IMR-90 (cell line): ENCODE measurements at regions not wholly inside any gene's neighbourhood (a gene's known extent, or its start where the extent isn't known, plus 50 kb on each side); places are given as distances from the start of the nearest gene placed in this dataset.

Experiments used
- ATAC-seq: fragments of 200-7000 bp; cut with Tn5 transposase; 2 replicates; pipeline ENCODE4 v1.9.1; 2020; ENCODE audit warnings: low read depth, mild to moderate bottlenecking, moderate library complexity
- BruUV-seq: library from RNA; stranded (reverse); fragments of 400-500 nt; replicated peaks from 2 replicates; lab custom pipeline; 2021; lab: Mats Ljungman, UMichigan
- CTCF ChIA-PET: fragments of 300-600 bp; formaldehyde crosslinking; extraction: SDS; loops from one replicate; lab custom pipeline; 2021; ENCODE audit warnings: antibody characterized with exemption; lab: Yijun Ruan, JAX
- POLR2A ChIA-PET: fragments of 300-600 bp; sonication (Branson Sonifier 250); formaldehyde crosslinking; loops from one replicate; lab custom pipeline; 2022; ENCODE audit warnings: antibody characterized with exemption; ENCODE audit not compliant: unreplicated experiment; lab: Charles Lee
- DNase-seq: peaks from one replicate; pipeline ENCODE4 v3.0.0; 2013
- H2AFZ ChIP-seq: replicated peaks from 2 replicates; pipeline ENCODE3; 2013; ENCODE audit warnings: low read length, mild to moderate bottlenecking; ENCODE audit not compliant: poor library complexity
- H2AK5ac ChIP-seq: 2 replicates; pipeline ENCODE4 v1.6.1; 2013; ENCODE audit warnings: low read depth, low read length, inconsistent platforms
- H2AK9ac ChIP-seq: replicated peaks from 2 replicates; pipeline ENCODE3; 2013; ENCODE audit warnings: mild to moderate bottlenecking, low read depth, low read length, moderate library complexity; ENCODE audit not compliant: poor library complexity
- H2BK120ac ChIP-seq: 2 replicates; pipeline ENCODE4 v1.6.1; 2013; ENCODE audit warnings: low read depth, low read length, inconsistent platforms
- H2BK15ac ChIP-seq: 3 replicates; pipeline ENCODE4 v1.6.1; 2013; ENCODE audit warnings: low read depth, low read length, inconsistent platforms
- H2BK20ac ChIP-seq: 2 replicates; pipeline ENCODE4 v1.6.1; 2013; ENCODE audit warnings: low read depth, mild to moderate bottlenecking, inconsistent platforms, low read length, moderate library complexity
- H2BK5ac ChIP-seq: 2 replicates; pipeline ENCODE4 v1.6.1; 2013; ENCODE audit warnings: mild to moderate bottlenecking, low read depth, low read length, inconsistent platforms; ENCODE audit not compliant: poor library complexity, severe bottlenecking
- H3K14ac ChIP-seq: replicated peaks from 2 replicates; pipeline ENCODE4 v1.6.1; 2013; ENCODE audit warnings: low read depth, low read length, inconsistent platforms
- H3K18ac ChIP-seq: 2 replicates; pipeline ENCODE4 v1.6.1; 2013; ENCODE audit warnings: low read depth, low read length, control low read depth
- H3K23ac ChIP-seq: 2 replicates; pipeline ENCODE4 v1.6.1; 2013; ENCODE audit warnings: low read depth, low read length, inconsistent platforms
- H3K27ac ChIP-seq: 2 replicates; pipeline ENCODE4 v1.5.1; 2013; ENCODE audit warnings: mild to moderate bottlenecking, control low read depth, low read length; ENCODE audit not compliant: insufficient read depth
- H3K27me3 ChIP-seq: 2 replicates; pipeline ENCODE4 v1.6.1; 2013; ENCODE audit warnings: low read length; ENCODE audit not compliant: control insufficient read depth, insufficient read depth
- H3K36me3 ChIP-seq: 2 replicates; pipeline ENCODE4 v1.6.1; 2013; ENCODE audit warnings: low read length, mixed read lengths; ENCODE audit not compliant: control insufficient read depth, insufficient read depth
- H3K4ac ChIP-seq: 2 replicates; pipeline ENCODE4 v1.6.1; 2013; ENCODE audit warnings: low read depth, low read length, inconsistent platforms
- H3K4me1 ChIP-seq: 2 replicates; pipeline ENCODE4 v1.6.1; 2013; ENCODE audit warnings: low read length, mixed read lengths; ENCODE audit not compliant: control insufficient read depth, insufficient read depth
- H3K4me2 ChIP-seq: 2 replicates; pipeline ENCODE4 v1.6.1; 2013; ENCODE audit warnings: low read depth, mild to moderate bottlenecking, control low read depth, low read length, moderate library complexity
- H3K4me3 ChIP-seq: 2 replicates; pipeline ENCODE4 v1.5.1; 2013; ENCODE audit warnings: low read depth, mild to moderate bottlenecking, control low read depth, low read length, moderate library complexity; ENCODE audit not compliant: insufficient read depth
- H3K56ac ChIP-seq: 2 replicates; pipeline ENCODE4 v1.6.1; 2013; ENCODE audit warnings: low read length, inconsistent platforms; ENCODE audit not compliant: insufficient read depth; ENCODE audit errors: extremely low read depth
- H3K79me1 ChIP-seq, 2 experiments: 2 replicates each; pipeline ENCODE4 v1.6.1; 2013; ENCODE audit warnings: low read length in 2 of 2, inconsistent platforms in 1 of 2, low read depth in 1 of 2
- H3K9ac ChIP-seq: 2 replicates; pipeline ENCODE4 v1.6.1; 2013; ENCODE audit warnings: low read depth, low read length, control low read depth
- H3K9me1 ChIP-seq: 2 replicates; pipeline ENCODE4 v1.6.1; 2013; ENCODE audit warnings: low read length, inconsistent platforms; ENCODE audit not compliant: insufficient read depth
- H3K9me3 ChIP-seq: 2 replicates; pipeline ENCODE4 v1.6.1; 2013; ENCODE audit warnings: low read length; ENCODE audit not compliant: control insufficient read depth, insufficient read depth
- H4K20me1 ChIP-seq: 2 replicates; pipeline ENCODE4 v1.6.1; 2013; ENCODE audit warnings: low read length, inconsistent platforms; ENCODE audit not compliant: insufficient read depth
- H4K5ac ChIP-seq: 2 replicates; pipeline ENCODE4 v1.6.1; 2013; ENCODE audit warnings: mild to moderate bottlenecking, low read depth, low read length, control low read depth
- H4K8ac ChIP-seq, 2 experiments: 2 replicates each; pipeline ENCODE4 v1.6.1; 2013; ENCODE audit warnings: low read depth in 2 of 2, low read length in 2 of 2, control low read depth in 1 of 2, inconsistent platforms in 1 of 2
- H4K91ac ChIP-seq: 2 replicates; pipeline ENCODE4 v1.6.1; 2013; ENCODE audit warnings: low read depth, low read length, inconsistent platforms; ENCODE audit not compliant: insufficient read depth
- BHLHE40 ChIP-seq: fragments of 150-350 bp; IDR thresholded peaks from 2 replicates; pipeline ENCODE4 v1.6.1; 2016; ENCODE audit warnings: mild to moderate bottlenecking, low read depth, low read length
- CEBPB ChIP-seq: IDR thresholded peaks from 2 replicates; pipeline ENCODE4 v1.6.1; 2012; ENCODE audit warnings: low read depth, low read length, improper control_type of control experiment
- CHD1 ChIP-seq: IDR thresholded peaks from 2 replicates; pipeline ENCODE4 v1.6.1; 2012; ENCODE audit warnings: low read depth, low read length, improper control_type of control experiment
- FOS ChIP-seq: fragments of 150-350 bp; IDR thresholded peaks from 2 replicates; pipeline ENCODE4 v1.6.1; 2016; ENCODE audit warnings: low read depth, low read length
- MAFK ChIP-seq: IDR thresholded peaks from 2 replicates; pipeline ENCODE4 v1.6.1; 2012; ENCODE audit warnings: low read depth, low read length, improper control_type of control experiment
- MAZ ChIP-seq: IDR thresholded peaks from 2 replicates; pipeline ENCODE4 v1.6.1; 2012; ENCODE audit warnings: low read depth, mild to moderate bottlenecking, low read length, improper control_type of control experiment, moderate library complexity, borderline replicate concordance
- NFE2L2 ChIP-seq: fragments of 150-350 bp; IDR thresholded peaks from 2 replicates; pipeline ENCODE4 v1.6.1; 2016; ENCODE audit warnings: low read depth, mild to moderate bottlenecking, low read length
- RAD21 ChIP-seq: IDR thresholded peaks from 2 replicates; pipeline ENCODE4 v1.6.1; 2012; ENCODE audit warnings: low read length, improper control_type of control experiment
- RCOR1 ChIP-seq: IDR thresholded peaks from 2 replicates; pipeline ENCODE4 v1.6.1; 2012; ENCODE audit warnings: mild to moderate bottlenecking, low read length, improper control_type of control experiment; ENCODE audit not compliant: insufficient replicate concordance
- RFX5 ChIP-seq: IDR thresholded peaks from 2 replicates; pipeline ENCODE4 v1.8.0; 2012; ENCODE audit warnings: low read depth, mild to moderate bottlenecking, low read length, moderate library complexity
- SMC3 ChIP-seq: fragments of 150-350 bp; IDR thresholded peaks from 2 replicates; pipeline ENCODE4 v1.6.1; 2016; ENCODE audit warnings: low read depth, mild to moderate bottlenecking, antibody characterized with exemption, low read length, moderate library complexity
- WGBS, 2 experiments: methylation state at CpG; one replicate each; pipeline versions ENCODE4 v1.1.5 to v1.1.7; 2013; ENCODE audit warnings: missing lambda C conversion rate in 2 of 2; ENCODE audit not compliant: insufficient read length in 1 of 2; ENCODE audit errors: extremely low coverage in 2 of 2; 5-methylcytosine and 5-hydroxymethylcytosine counted together
- dilution Hi-C: fragments of 300-500 bp; cut with HindIII; formaldehyde crosslinking; loops from one replicate; pipeline ENCODE4 v1.14.3; 2018; ENCODE audit warnings: low sequenced_read_pairs; ENCODE audit not compliant: unreplicated experiment
- in situ Hi-C: fragments of 300-500 bp; cut with MboI; formaldehyde crosslinking; loops from 3 replicates; pipeline ENCODE4 v1.14.3; 2019; ENCODE audit warnings: low sequenced_read_pairs, inconsistent platforms, mixed read lengths
- intact Hi-C: fragments of 100-400 bp; cut with micrococcal nuclease; formaldehyde crosslinking; loops from 2 replicates; pipeline ENCODE4 v1.10.0; 2022
- TF ChIP-seq, protein P1 (sequence below): fragments of 150-350 bp; IDR thresholded peaks from 2 replicates; pipeline ENCODE4 v1.6.1; 2017; ENCODE audit warnings: mild to moderate bottlenecking, antibody characterized with exemption, low read length, low read depth

GRCh38 chr1:201748335-201748734, 80.6 kb upstream of the IPO9 start:
- Histone ChIP-seq H2AK5ac (peak overlapping the region; percentile 38; the same call in 1 of the 2 replicates), H3K27ac (peak overlapping the region; percentile 64), H4K8ac (peak overlapping the region; percentile 32 to 76), H3K14ac (peak overlapping the region; percentile 34; the same call in 1 of the 2 replicates), H2AK9ac (no peak overlapping the region), H2AFZ (no peak overlapping the region), H2BK120ac (peak overlapping the region; percentile 71; the same call in 1 of the 2 replicates), H3K27me3 (no peaks in the 10 kb centered on the region), H4K91ac (peak overlapping the region; percentile 61; the same call in 1 of the 2 replicates), H2BK5ac (peak overlapping the region; percentile 90), H3K56ac (peak overlapping the region; percentile 13; the same call in 1 of the 2 replicates), H2BK15ac (peak overlapping the region; percentile 25; the same call in 1 of the 3 replicates), H3K79me1 (peaks cover 29 to 93% of the 10 kb centered on the region in 2 experiments), H3K36me3 (no peaks in the 10 kb centered on the region; the same call in 1 of the 2 replicates), H3K4ac (peak overlapping the region; percentile 73; the same call in 1 of the 2 replicates), H3K9me3 (no peaks in the 10 kb centered on the region), H3K4me1 (peaks cover 40% of the 10 kb centered on the region), H3K9ac (peak overlapping the region; percentile 34; the same call in 1 of the 2 replicates), H4K5ac (peak overlapping the region; percentile 77; the same call in 1 of the 2 replicates), H3K4me3 (no peak overlapping the region), H4K20me1 (peaks cover 40% of the 10 kb centered on the region), H3K23ac (peak overlapping the region; percentile 68; the same call in 1 of the 2 replicates), H2BK20ac (peak overlapping the region; percentile 71; the same call in 1 of the 2 replicates), H3K9me1 (peaks cover 26% of the 10 kb centered on the region), H3K4me2 (peak overlapping the region; percentile 61), H3K18ac (peak overlapping the region; percentile 82; the same call in 1 of the 2 replicates)
- intact Hi-C loops (loop anchor here (5.0 kb wide), 2 partner anchors 36 to 44 kb away; no protein-coding TSS in a partner anchor), dilution Hi-C loops (no loop called here), in situ Hi-C loops (no loop called here)
- TF ChIP-seq CEBPB: peak; percentile 75
- TF ChIP-seq RAD21: no peak
- TF ChIP-seq RCOR1: peak; percentile 86
- peak; percentile 78 for TF ChIP-seq NFE2L2
- peak; percentile 39; the same call in 1 of the 2 replicates for TF ChIP-seq BHLHE40
- TF ChIP-seq RFX5: no peak
- TF ChIP-seq MAZ: peak; percentile 44; the same call in 1 of the 2 replicates
- peak; percentile 52; the same call in 1 of the 2 replicates for TF ChIP-seq MAFK
- TF ChIP-seq, protein P1, sequence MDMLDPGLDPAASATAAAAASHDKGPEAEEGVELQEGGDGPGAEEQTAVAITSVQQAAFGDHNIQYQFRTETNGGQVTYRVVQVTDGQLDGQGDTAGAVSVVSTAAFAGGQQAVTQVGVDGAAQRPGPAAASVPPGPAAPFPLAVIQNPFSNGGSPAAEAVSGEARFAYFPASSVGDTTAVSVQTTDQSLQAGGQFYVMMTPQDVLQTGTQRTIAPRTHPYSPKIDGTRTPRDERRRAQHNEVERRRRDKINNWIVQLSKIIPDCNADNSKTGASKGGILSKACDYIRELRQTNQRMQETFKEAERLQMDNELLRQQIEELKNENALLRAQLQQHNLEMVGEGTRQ: no peak
- TF ChIP-seq FOS: peak; percentile 77
- peak; percentile 13; the same call in 1 of the 2 replicates for TF ChIP-seq SMC3
- no peak; the same call in 1 of the 2 replicates for TF ChIP-seq CHD1
- ChIA-PET CTCF (interaction anchor here (1.0 to 1.3 kb wide), 2 partner anchors 30 to 45 kb away, joined by 3 to 4 read pairs; no protein-coding TSS in a partner anchor), POLR2A (no interaction called here)
- ATAC-seq: peak; percentile 82
- no TSS peak for BruUV-seq
- WGBS, 2 experiments: 0% methylated on average over 1 of the region's 1 CpG; no CpG with 5 or more reads in 1 of the 2 experiments
- peak; percentile 97 for DNase-seq
